ENCODE measurements at regions not wholly inside any gene's neighbourhood (a gene's known extent, or its start where the extent isn't known, plus 50 kb on each side); places are given as distances from the start of the nearest gene placed in this dataset.

DNA sequence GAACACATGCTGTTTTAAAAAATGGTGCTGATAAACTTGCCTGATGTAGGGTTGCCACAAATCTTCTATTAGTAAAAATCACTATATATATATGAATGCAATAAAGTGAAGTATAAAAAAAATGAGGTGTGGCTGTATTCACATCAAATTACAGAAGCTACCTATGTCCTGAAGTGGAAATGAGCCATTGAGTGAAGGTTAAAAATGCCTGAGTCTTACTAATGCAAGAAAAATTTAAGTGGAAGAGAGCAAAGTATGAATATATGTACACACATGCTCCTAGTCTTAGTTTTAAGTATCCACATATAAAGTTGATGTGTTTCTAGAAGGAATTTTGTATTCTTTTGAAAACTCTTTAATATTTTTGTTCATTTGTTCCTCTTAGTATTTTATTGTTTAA is 808.3 kb upstream of the MAN1A1 start:
- Histone ChIP-seq H3K9me1 (ENCODE audit: control insufficient read depth, insufficient read depth, low read length) (no peaks in the 10 kb centered on the region), H4K20me1 (replicated peaks; ENCODE audit: control insufficient read depth, insufficient read depth, low read length) (no peaks in the 10 kb centered on the region), H3K4me1 (replicated peaks in 1 of 2; ENCODE audit: control insufficient read depth in 2 of 2, insufficient read depth in 2 of 2, low read length in 2 of 2) (no peaks in the 10 kb centered on the region), H3K4me2 (ENCODE audit: insufficient read depth, low read length) (no peak overlapping the region), H3K4me3 (no peak overlapping the region), H3K36me3 (ENCODE audit: control insufficient read depth, insufficient read depth, low read length) (no peaks in the 10 kb centered on the region), H2AFZ (ENCODE audit: low read depth, low read length) (no peak overlapping the region), H3K27ac (ENCODE audit: extremely low read depth, low read depth, low read length) (no peak overlapping the region), H3K27me3 (ENCODE audit: control insufficient read depth in 2 of 2, insufficient read depth in 2 of 2, low read length in 2 of 2) (no peaks in the 10 kb centered on the region), H3K79me2 (ENCODE audit: control insufficient read depth, insufficient read depth, low read length) (no peaks in the 10 kb centered on the region), H3K9ac (ENCODE audit: insufficient read depth in 1 of 2, low read depth in 2 of 2, low read length in 2 of 2) (no peak overlapping the region), H3K9me3 (replicated peaks; ENCODE audit: control insufficient read depth, insufficient read depth, low read depth, low read length) (no peaks in the 10 kb centered on the region)
- CTCF ChIA-PET (ENCODE audit: low intra/inter-chr PET ratio), result interaction anchor here (0.7 kb wide), 1 partner anchor 52 kb away, joined by 3 read pairs; no protein-coding TSS in a partner anchor
- DNase-seq (ENCODE audit: extremely low read depth in 1 of 4, low spot score in 3 of 4), result no peak
- BruUV-seq (replicated peaks), result no TSS peak
- intact Hi-C loops (cut with micrococcal nuclease), result no loop called here
- FAIRE-seq, result no peak
- ATAC-seq, result no peak
- POLR2A ChIA-PET, result no interaction called here
- in situ Hi-C loops (cut with MboI), result no loop called here
- TF ChIP-seq, protein P1, sequence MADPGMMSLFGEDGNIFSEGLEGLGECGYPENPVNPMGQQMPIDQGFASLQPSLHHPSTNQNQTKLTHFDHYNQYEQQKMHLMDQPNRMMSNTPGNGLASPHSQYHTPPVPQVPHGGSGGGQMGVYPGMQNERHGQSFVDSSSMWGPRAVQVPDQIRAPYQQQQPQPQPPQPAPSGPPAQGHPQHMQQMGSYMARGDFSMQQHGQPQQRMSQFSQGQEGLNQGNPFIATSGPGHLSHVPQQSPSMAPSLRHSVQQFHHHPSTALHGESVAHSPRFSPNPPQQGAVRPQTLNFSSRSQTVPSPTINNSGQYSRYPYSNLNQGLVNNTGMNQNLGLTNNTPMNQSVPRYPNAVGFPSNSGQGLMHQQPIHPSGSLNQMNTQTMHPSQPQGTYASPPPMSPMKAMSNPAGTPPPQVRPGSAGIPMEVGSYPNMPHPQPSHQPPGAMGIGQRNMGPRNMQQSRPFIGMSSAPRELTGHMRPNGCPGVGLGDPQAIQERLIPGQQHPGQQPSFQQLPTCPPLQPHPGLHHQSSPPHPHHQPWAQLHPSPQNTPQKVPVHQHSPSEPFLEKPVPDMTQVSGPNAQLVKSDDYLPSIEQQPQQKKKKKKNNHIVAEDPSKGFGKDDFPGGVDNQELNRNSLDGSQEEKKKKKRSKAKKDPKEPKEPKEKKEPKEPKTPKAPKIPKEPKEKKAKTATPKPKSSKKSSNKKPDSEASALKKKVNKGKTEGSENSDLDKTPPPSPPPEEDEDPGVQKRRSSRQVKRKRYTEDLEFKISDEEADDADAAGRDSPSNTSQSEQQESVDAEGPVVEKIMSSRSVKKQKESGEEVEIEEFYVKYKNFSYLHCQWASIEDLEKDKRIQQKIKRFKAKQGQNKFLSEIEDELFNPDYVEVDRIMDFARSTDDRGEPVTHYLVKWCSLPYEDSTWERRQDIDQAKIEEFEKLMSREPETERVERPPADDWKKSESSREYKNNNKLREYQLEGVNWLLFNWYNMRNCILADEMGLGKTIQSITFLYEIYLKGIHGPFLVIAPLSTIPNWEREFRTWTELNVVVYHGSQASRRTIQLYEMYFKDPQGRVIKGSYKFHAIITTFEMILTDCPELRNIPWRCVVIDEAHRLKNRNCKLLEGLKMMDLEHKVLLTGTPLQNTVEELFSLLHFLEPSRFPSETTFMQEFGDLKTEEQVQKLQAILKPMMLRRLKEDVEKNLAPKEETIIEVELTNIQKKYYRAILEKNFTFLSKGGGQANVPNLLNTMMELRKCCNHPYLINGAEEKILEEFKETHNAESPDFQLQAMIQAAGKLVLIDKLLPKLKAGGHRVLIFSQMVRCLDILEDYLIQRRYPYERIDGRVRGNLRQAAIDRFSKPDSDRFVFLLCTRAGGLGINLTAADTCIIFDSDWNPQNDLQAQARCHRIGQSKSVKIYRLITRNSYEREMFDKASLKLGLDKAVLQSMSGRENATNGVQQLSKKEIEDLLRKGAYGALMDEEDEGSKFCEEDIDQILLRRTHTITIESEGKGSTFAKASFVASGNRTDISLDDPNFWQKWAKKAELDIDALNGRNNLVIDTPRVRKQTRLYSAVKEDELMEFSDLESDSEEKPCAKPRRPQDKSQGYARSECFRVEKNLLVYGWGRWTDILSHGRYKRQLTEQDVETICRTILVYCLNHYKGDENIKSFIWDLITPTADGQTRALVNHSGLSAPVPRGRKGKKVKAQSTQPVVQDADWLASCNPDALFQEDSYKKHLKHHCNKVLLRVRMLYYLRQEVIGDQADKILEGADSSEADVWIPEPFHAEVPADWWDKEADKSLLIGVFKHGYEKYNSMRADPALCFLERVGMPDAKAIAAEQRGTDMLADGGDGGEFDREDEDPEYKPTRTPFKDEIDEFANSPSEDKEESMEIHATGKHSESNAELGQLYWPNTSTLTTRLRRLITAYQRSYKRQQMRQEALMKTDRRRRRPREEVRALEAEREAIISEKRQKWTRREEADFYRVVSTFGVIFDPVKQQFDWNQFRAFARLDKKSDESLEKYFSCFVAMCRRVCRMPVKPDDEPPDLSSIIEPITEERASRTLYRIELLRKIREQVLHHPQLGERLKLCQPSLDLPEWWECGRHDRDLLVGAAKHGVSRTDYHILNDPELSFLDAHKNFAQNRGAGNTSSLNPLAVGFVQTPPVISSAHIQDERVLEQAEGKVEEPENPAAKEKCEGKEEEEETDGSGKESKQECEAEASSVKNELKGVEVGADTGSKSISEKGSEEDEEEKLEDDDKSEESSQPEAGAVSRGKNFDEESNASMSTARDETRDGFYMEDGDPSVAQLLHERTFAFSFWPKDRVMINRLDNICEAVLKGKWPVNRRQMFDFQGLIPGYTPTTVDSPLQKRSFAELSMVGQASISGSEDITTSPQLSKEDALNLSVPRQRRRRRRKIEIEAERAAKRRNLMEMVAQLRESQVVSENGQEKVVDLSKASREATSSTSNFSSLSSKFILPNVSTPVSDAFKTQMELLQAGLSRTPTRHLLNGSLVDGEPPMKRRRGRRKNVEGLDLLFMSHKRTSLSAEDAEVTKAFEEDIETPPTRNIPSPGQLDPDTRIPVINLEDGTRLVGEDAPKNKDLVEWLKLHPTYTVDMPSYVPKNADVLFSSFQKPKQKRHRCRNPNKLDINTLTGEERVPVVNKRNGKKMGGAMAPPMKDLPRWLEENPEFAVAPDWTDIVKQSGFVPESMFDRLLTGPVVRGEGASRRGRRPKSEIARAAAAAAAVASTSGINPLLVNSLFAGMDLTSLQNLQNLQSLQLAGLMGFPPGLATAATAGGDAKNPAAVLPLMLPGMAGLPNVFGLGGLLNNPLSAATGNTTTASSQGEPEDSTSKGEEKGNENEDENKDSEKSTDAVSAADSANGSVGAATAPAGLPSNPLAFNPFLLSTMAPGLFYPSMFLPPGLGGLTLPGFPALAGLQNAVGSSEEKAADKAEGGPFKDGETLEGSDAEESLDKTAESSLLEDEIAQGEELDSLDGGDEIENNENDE (IDR thresholded peaks at IDR 0.05; ENCODE audit: low read depth, low read length), result no peak
- no peak for TF ChIP-seq SNRNP70 (optimal IDR thresholded peaks at IDR 0.05; ENCODE audit: low read depth, low read length)
- TF ChIP-seq ZNF197 (CRISPR knock-in tag; IDR thresholded peaks at IDR 0.05; ENCODE audit: low read depth), result no peak
- no peak for TF ChIP-seq CREM (IDR thresholded peaks at IDR 0.05; ENCODE audit: low read depth)
